OCI-LY3 (cell line): ENCODE measurements at regions not wholly inside any gene's neighbourhood (a gene's known extent, or its start where the extent isn't known, plus 50 kb on each side); places are given as distances from the start of the nearest gene placed in this dataset.

ENCODE experiments used
- H2AFZ ChIP-seq: fragments of 200-600, 300-600 bp; shearing (Covaris generic); 2 replicates; pipeline ENCODE4 v1.6.0; 2014; ENCODE audit warnings: antibody characterized with exemption, low read depth, low read length
- H3K27ac ChIP-seq: fragments of 200-600, 300-600 bp; sonication (generic); 2 replicates; pipeline ENCODE4 v1.5.1; 2014; ENCODE audit warnings: mild to moderate bottlenecking, low read length, moderate library complexity, mixed read lengths
- H3K27me3 ChIP-seq: fragments of 200-600, 300-600 bp; sonication (generic); 2 replicates; pipeline ENCODE4 v1.6.1; 2014; ENCODE audit warnings: low read depth, low read length, mixed read lengths
- H3K36me3 ChIP-seq: fragments of 200-600, 300-600 bp; sonication (generic); replicated peaks from 2 replicates; pipeline ENCODE3; 2014; ENCODE audit warnings: low read depth, low read length, mixed read lengths
- H3K4me1 ChIP-seq: fragments of 300-600, 200-600 bp; sonication (generic); 2 replicates; pipeline ENCODE4 v1.6.1; 2014; ENCODE audit warnings: low read length, mixed read lengths
- H3K4me2 ChIP-seq: fragments of 200-600, 300-600 bp; sonication (generic); 2 replicates; pipeline ENCODE4 v1.6.1; 2014; ENCODE audit warnings: low read length, mixed read lengths
- H3K4me3 ChIP-seq: fragments of 300-600, 200-600 bp; sonication (generic); 2 replicates; pipeline ENCODE4 v1.5.1; 2014; ENCODE audit warnings: antibody characterized with exemption, mild to moderate bottlenecking, low read length, moderate library complexity
- H3K79me2 ChIP-seq: fragments of 300-600, 200-600 bp; shearing (Covaris generic); 2 replicates; pipeline ENCODE4 v1.6.1; 2014; ENCODE audit warnings: mild to moderate bottlenecking, low read length, mixed read lengths
- H3K9ac ChIP-seq: fragments of 300-600, 200-600 bp; shearing (Covaris generic); 2 replicates; pipeline ENCODE4 v1.6.0; 2014; ENCODE audit warnings: mild to moderate bottlenecking, low read length, moderate library complexity
- H3K9me3 ChIP-seq: fragments of 200-600, 300-600 bp; shearing (Covaris generic); 2 replicates; pipeline ENCODE4 v1.6.1; 2014; ENCODE audit warnings: low read length, mixed read lengths; ENCODE audit not compliant: insufficient read depth
- H4K20me1 ChIP-seq: fragments of 200-600, 300-600 bp; sonication (generic); 2 replicates; pipeline ENCODE4 v1.6.1; 2016; ENCODE audit warnings: low read length, mixed read lengths; ENCODE audit not compliant: insufficient read depth
- CTCF ChIP-seq: fragments of 200-600, 300-600 bp; sonication (generic); IDR thresholded peaks from 2 replicates; pipeline ENCODE4 v1.5.1; 2014; ENCODE audit warnings: antibody characterized with exemption, low read length, low read depth
- EZH2phosphoT487 ChIP-seq: fragments of 200-600 bp; shearing (Covaris generic); IDR thresholded peaks from 2 replicates; pipeline ENCODE4 v1.6.1; 2018; ENCODE audit warnings: antibody characterized with exemption, mixed run types, low read depth

GRCh38 chr3:43790476-43790875 is 99.7 kb downstream of the ABHD5 start:
- H4K20me1 ChIP-seq: no peaks in the 10 kb centered on the region
- no peak overlapping the region for H3K27ac ChIP-seq
- TF ChIP-seq EZH2phosphoT487 (no peak), CTCF (no peak)
- no peak overlapping the region for H3K9ac ChIP-seq
- no peaks in the 10 kb centered on the region for H3K9me3 ChIP-seq
- no peaks in the 10 kb centered on the region for H3K4me1 ChIP-seq
- no peaks in the 10 kb centered on the region for H3K36me3 ChIP-seq
- H3K27me3 ChIP-seq: peaks cover 29% of the 10 kb centered on the region
- no peaks in the 10 kb centered on the region for H3K79me2 ChIP-seq
- H3K4me3 ChIP-seq: no peak overlapping the region
- no peak overlapping the region for H3K4me2 ChIP-seq
- H2AFZ ChIP-seq: no peak overlapping the region

DNA sequence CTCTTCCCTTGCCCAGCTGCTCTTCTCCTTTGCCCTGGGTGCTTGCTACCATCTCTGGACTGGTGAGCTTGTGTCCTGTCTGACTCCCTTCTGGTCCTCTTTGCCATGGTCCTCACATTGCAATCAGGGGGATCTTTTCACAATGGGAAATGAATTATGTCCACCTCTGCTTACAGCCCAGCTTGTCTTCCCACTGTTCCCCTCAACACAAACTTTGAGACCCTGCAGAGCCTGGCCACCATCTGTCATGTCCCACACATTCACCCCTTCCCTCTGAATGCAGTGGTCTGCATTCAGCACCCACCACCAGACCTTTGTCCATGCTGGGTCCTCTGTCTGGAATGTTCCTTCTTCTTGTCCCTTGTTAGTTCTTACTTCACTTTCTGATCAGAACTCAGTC is 100.5 kb downstream of the ABHD5 start:
- Histone ChIP-seq H4K20me1 (no peaks in the 10 kb centered on the region), H3K27ac (no peak overlapping the region), H3K9ac (no peak overlapping the region), H3K4me2 (no peak overlapping the region), H3K27me3 (peaks cover 35% of the 10 kb centered on the region), H3K79me2 (no peaks in the 10 kb centered on the region), H3K4me1 (no peaks in the 10 kb centered on the region), H3K4me3 (no peak overlapping the region), H2AFZ (no peak overlapping the region), H3K36me3 (no peaks in the 10 kb centered on the region), H3K9me3 (no peaks in the 10 kb centered on the region)
- TF ChIP-seq CTCF (no peak), EZH2phosphoT487 (no peak)

- Histone ChIP-seq H3K27me3 (peaks cover 40% of the 10 kb centered on the region), H4K20me1 (no peaks in the 10 kb centered on the region), H3K4me1 (no peaks in the 10 kb centered on the region), H3K79me2 (no peaks in the 10 kb centered on the region), H3K9me3 (no peaks in the 10 kb centered on the region), H3K36me3 (no peaks in the 10 kb centered on the region), H2AFZ (no peak overlapping the region), H3K4me2 (no peak overlapping the region), H3K4me3 (no peak overlapping the region), H3K27ac (no peak overlapping the region), H3K9ac (no peak overlapping the region)
- TF ChIP-seq CTCF (no peak), EZH2phosphoT487 (no peak)
Observed at GRCh38 chr3:43792904-43793303, 102.2 kb downstream of the ABHD5 start.

- no peak overlapping the region for H2AFZ ChIP-seq
- no peak overlapping the region for H3K9ac ChIP-seq
- H3K4me2 ChIP-seq: no peak overlapping the region
- no peaks in the 10 kb centered on the region for H4K20me1 ChIP-seq
- no peak overlapping the region for H3K4me3 ChIP-seq
- peaks cover 41% of the 10 kb centered on the region for H3K27me3 ChIP-seq
- no peaks in the 10 kb centered on the region for H3K36me3 ChIP-seq
- H3K79me2 ChIP-seq: no peaks in the 10 kb centered on the region
- H3K9me3 ChIP-seq: no peaks in the 10 kb centered on the region
- no peak overlapping the region for H3K27ac ChIP-seq
- TF ChIP-seq CTCF: no peak
- TF ChIP-seq EZH2phosphoT487: no peak
- H3K4me1 ChIP-seq: no peaks in the 10 kb centered on the region
Observed at GRCh38 chr3:43793648-43794372, 103.1 kb downstream of the ABHD5 start.
